BE2C (cell line): ENCODE measurements at regions not wholly inside any gene's neighbourhood (a gene's known extent, or its start where the extent isn't known, plus 50 kb on each side); places are given as distances from the start of the nearest gene placed in this dataset.

Source experiments
- DNase-seq: peaks from one replicate; pipeline ENCODE4 v3.0.0-alpha.2; 2020
- H3K27me3 ChIP-seq: fragments of 250-450 bp; sonication (Bioruptor Pico); 2 replicates; pipeline ENCODE4 v1.5.1; 2020; ENCODE audit warnings: mild to moderate bottlenecking
- H3K36me3 ChIP-seq: fragments of 250-450 bp; sonication (Bioruptor Pico); 2 replicates; pipeline ENCODE4 v1.5.1; 2020; ENCODE audit warnings: mild to moderate bottlenecking
- H3K4me1 ChIP-seq: fragments of 250-450 bp; sonication (Bioruptor Pico); 2 replicates; pipeline ENCODE4 v1.5.1; 2020
- H3K4me3 ChIP-seq: 2 replicates; pipeline ENCODE4 v1.5.1; 2011; ENCODE audit warnings: low read depth, low read length
- H3K9me3 ChIP-seq: fragments of 250-450 bp; sonication (Bioruptor Pico); 2 replicates; pipeline ENCODE4 v1.5.1; 2020
- CTCF ChIP-seq: IDR thresholded peaks from 2 replicates; pipeline ENCODE4 v1.5.1; 2012; ENCODE audit warnings: mild to moderate bottlenecking, low read depth, low read length

DNA sequence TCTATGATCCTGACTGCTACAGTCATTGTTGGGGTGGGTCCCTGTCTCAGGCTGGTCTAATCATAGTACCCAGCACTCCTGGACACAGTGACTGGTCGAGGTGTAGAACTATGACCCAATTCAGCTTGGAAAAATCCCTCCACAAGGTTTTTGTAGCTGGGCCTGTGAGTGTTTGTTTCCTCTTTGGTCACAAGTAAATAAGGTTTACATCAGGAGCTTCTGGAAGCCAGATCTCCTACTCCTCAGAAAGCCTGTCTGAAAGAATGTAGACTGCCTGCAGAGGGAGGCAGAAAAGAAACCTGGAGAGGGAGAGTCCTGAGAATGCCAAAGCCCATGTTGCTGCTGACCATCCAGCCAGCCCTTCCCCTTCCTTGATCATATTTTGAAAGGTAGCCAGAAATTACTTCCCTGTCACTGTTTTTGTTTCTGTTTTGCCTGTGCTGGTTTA is 123.2 kb downstream of the RAP2B start:
- Histone ChIP-seq H3K4me1 (no peaks in the 10 kb centered on the region), H3K4me3 (no peak overlapping the region), H3K36me3 (no peaks in the 10 kb centered on the region), H3K9me3 (no peaks in the 10 kb centered on the region), H3K27me3 (no peaks in the 10 kb centered on the region)
- no peak for DNase-seq
- TF ChIP-seq CTCF = no peak

- TF ChIP-seq CTCF = no peak
- no peak for DNase-seq
- Histone ChIP-seq H3K27me3 (no peaks in the 10 kb centered on the region), H3K9me3 (no peaks in the 10 kb centered on the region), H3K4me3 (no peak overlapping the region), H3K4me1 (no peaks in the 10 kb centered on the region), H3K36me3 (no peaks in the 10 kb centered on the region)
Measured at GRCh38 chr3:153285982-153286381, 124.0 kb downstream of the RAP2B start.

- H3K9me3 ChIP-seq = no peaks in the 10 kb centered on the region
- no peak for DNase-seq
- H3K36me3 ChIP-seq = no peaks in the 10 kb centered on the region
- TF ChIP-seq CTCF = no peak
- H3K4me1 ChIP-seq = no peaks in the 10 kb centered on the region
- H3K4me3 ChIP-seq = no peak overlapping the region
- no peaks in the 10 kb centered on the region for H3K27me3 ChIP-seq
Measured at GRCh38 chr3:153287017-153287416, 125.0 kb downstream of the RAP2B start.

DNA sequence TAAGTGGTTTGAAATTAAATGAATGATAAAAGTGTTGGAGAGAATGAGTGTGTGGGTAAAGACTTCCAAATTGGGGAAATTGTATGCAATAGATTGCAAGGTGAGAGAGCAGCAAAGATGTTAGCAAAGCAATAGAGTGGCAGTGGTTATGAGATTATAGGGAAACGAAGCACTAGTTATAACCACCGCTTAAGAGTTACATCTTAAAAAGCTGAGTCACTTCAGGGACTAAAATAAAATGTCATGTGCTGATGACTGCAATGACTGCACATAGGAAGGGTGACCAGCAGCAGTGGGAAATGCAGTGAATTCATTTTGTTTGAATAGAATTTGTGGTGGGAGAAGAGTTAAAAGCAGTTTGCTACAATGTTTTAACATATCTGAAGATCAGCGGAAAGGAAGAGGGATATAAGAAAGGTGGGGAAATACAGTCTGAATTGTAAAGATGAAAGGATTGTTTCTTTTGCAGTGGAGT is 127.3 kb downstream of the RAP2B start:
- Histone ChIP-seq H3K4me1 (no peaks in the 10 kb centered on the region), H3K4me3 (no peak overlapping the region), H3K36me3 (no peaks in the 10 kb centered on the region), H3K9me3 (no peaks in the 10 kb centered on the region), H3K27me3 (no peaks in the 10 kb centered on the region)
- no peak for TF ChIP-seq CTCF
- DNase-seq = no peak

DNA sequence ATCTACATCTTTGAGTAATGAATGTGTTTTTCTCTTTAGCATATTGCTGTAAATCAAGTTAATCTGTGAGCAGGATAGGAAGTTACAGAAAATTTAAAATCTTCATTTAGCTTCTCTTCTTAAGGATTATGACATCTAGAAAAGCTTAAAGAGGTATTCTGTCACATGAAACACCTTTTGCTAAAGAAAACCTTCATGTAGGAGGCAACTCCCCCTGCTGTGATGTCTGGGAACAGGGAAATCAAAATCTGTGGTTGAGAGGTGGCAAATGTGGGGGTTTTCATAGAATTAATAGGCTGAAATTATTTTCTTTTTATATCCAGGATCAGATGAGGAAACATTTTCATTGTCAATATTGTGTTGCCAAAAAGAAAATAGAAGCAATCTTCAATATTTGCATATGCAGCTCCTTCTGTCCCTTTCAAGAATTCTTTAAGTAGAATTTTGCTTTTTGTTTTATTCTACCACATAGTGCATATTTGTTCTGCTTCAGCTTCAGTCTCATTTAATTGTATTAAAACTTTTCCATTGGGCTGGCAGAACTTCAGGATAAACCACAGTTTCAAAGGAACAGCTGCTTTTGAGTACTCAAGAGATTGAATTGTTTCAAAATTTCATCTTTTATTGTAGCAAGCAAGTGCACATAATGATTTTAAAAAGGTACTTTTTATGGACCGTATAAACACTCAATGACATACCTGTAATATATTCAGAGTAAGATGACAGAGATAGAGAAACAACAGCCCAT is 128.4 kb downstream of the RAP2B start:
- no peak for TF ChIP-seq CTCF

GRCh38 chr3:153291059-153291685 is 129.1 kb downstream of the RAP2B start:
- TF ChIP-seq CTCF = peak; percentile 8; the same call in 1 of the 2 replicates
- Histone ChIP-seq H3K36me3 (no peaks in the 10 kb centered on the region), H3K9me3 (no peaks in the 10 kb centered on the region), H3K4me1 (no peaks in the 10 kb centered on the region), H3K27me3 (no peaks in the 10 kb centered on the region), H3K4me3 (no peak overlapping the region)
- no peak for DNase-seq

More for the DNA sequence above, 128.4 kb downstream of the RAP2B start:
- no peaks in the 10 kb centered on the region for H3K4me1 ChIP-seq
- no peaks in the 10 kb centered on the region for H3K27me3 ChIP-seq
- H3K4me3 ChIP-seq = no peak overlapping the region
- no peak for DNase-seq
- no peaks in the 10 kb centered on the region for H3K36me3 ChIP-seq
- no peaks in the 10 kb centered on the region for H3K9me3 ChIP-seq
